Suppressor macrophage treated with lipopolysaccharide for 4 hours (primary cell): ENCODE measurements at regions not wholly inside any gene's neighbourhood (a gene's known extent, or its start where the extent isn't known, plus 50 kb on each side); places are given as distances from the start of the nearest gene placed in this dataset.
A peak's percentile ranks its signal among the peaks of the same experiment; 100 is the strongest.

Experiments
- DNase-seq: peaks from one replicate; pipeline ENCODE4 v3.0.0-alpha.2; 2020

- peak; percentile 79 for DNase-seq
Observed at GRCh38 chr6:108779536-108780275, 68.5 kb upstream of the ARMC2 start.

DNA sequence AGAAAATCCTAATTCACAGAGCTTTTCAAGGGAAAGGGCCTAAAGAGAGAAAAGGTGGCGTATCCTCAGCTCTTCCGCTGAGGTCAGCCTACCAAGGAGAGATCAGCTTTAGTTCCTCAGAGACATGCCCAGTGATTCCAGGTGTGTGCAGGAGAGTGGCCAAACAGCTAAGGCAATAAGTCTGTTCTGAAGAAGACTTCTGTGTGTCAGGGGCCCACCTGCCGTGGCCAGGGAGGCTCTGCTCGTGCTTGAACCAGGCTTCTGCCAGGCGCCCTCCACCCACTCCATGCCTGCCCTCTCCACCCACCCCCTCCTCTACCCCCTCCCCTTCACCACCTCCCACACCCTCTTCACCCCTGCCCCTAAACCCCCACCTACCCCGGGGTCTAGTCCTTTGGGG lies 67.4 kb upstream of the ARMC2 start:
- DNase-seq = no peak

- DNase-seq = no peak
Observed at GRCh38 chr6:108781419-108782100, 66.7 kb upstream of the ARMC2 start.

DNA sequence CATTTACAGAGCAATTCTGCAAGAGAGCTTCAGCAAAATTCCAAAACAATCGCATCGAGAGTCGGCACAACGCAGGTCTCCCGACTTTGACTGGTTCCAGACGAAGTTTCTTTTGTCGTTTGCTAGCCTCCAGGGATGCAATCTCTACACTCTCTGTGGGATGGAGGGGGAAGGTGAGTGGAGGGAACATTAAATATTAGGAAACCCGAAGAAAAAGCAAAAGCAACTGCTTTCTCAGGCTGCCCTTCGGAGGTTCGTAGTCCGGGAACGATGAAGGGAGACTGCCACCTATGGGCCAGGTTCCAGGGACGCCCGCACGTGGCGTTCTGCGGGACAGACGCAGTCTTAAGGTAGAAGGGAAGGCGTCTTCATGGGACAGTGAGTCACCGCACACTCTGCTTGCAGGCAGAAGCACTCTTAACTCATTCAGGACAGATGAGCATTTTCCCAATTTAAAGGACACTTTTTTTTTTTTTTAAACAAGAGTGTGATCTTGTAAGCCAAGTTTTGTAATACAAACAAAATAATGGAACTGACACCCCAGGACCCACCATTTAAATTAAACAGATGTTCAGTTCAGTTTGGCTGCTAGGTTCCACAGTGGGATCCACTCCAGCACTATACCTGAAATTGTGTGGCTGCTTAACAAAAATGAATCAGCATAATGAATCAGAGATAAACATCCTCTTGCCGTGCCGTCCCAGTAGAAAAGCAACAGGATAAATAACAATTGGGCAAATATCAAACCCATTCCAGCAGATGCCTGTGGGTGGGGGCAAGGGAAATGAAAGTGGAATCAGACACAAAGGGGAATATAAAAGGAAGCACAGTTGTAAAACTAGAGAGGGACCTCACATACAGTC lies 65.8 kb upstream of the ARMC2 start:
- peak; percentile 71 for DNase-seq

GRCh38 chr6:108785653-108786052 lies 62.6 kb upstream of the ARMC2 start:
- DNase-seq = no peak

DNA sequence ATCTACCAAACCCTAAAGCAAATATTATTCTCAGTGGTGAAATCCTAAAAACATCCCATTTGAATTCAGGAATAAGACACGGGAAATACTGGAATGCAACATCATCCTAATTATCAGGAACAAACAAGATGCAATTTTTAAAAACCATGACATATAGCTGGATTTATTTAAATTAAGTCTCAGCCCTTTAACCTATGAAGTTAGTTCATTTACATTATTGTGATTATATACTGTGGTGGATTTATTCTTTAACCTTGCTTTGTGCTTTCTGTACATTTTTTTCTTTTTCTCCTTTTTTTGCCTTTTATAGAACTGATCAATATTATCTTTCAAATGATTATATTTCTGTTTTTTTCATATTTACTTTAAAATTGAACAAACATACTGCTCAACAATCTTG lies 59.8 kb upstream of the ARMC2 start:
- no peak for DNase-seq

DNA sequence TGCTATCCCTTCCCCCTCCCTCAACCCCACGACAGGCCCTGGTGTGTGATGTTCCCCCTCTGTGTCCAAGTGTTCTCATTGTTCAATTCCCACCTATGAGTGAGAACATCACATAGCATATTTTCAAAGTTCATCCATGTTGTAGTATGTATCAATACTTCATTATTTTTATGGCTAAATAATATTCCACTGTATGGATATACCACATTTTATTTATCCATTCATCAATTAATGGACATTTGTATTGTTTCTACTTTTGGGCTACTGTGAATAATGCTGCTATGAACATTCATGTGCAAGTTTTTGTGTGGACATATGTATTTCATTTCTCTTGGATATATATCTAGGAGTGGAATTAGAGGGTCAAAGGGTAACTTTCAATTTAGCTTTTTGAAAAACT lies 58.7 kb upstream of the ARMC2 start:
- DNase-seq = no peak

DNA sequence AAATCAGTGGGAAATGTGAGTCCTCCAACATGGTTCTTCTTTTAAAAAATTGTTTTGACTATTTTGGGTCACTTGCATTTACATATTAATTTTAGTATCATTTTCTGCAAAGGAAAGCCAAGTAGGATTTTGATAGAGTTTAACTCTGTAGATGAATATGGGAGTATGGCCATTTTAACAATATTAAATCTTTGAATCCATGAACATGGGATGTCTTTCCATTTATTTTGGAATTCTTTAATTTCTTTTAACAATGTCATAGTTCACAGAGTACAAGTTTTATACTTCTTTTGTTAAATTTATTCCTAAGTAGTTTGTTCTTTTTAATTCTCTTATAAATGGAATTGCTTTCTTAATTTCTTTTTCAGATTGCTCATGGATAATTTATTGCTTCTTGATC lies 56.5 kb upstream of the ARMC2 start:
- DNase-seq = no peak

DNA sequence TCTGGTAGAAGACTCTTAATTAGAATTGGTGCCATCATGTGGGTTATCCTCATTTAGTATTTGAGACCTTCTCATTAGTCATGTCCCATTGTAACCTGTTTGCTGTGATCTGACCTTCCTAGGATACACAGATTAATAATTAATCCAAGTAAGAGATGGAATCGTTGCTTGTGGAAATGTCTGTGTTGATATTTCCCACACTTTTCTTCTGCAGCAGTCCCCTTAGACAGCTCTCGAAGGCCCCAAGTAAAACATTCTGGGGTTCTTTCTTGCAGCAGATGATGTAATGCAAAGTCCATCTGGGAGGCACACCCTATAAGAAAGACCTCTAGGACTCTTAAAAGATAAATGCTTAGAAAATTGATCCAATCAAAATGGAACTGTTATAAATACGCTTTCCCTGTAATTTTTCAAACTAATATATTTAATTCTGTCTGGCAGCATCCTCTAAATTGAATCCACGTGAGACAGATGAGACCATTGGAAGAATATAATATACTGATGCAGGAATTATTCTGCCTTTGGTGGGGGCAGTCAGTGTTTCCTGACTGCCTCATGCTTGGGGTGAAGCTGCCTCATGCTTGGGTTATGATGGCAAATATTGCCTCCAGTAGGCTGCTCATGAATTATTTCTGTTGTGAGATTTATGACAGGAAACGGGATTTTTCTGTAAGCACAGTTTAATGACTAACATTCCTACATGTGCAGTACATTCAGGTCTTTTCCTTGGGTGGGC lies 54.5 kb upstream of the ARMC2 start:
- no peak for DNase-seq

- DNase-seq = no peak
Observed at GRCh38 chr6:108795122-108795521, 53.1 kb upstream of the ARMC2 start.

GRCh38 chr6:108795814-108796213 lies 52.4 kb upstream of the ARMC2 start:
- no peak for DNase-seq

DNA sequence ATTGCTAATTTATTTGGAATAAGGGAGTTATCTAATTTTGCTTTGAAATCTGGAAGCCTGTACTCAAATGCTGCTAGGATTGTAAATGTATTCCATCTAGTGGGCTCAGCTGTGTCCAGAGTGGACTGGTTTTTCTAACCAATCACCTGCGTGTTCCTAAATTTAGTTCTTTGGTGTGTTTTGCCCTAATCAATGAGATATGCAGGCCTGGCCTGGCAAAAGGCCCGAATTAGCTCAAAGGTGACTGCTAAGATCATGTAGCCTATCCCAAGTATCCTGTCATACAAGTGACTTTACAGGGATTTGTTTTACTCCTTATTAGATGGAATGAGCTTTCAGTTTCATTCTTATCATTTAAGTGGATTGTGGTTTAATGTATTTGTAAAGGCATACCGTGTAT lies 51.3 kb upstream of the ARMC2 start:
- peak; percentile 28 for DNase-seq

DNA sequence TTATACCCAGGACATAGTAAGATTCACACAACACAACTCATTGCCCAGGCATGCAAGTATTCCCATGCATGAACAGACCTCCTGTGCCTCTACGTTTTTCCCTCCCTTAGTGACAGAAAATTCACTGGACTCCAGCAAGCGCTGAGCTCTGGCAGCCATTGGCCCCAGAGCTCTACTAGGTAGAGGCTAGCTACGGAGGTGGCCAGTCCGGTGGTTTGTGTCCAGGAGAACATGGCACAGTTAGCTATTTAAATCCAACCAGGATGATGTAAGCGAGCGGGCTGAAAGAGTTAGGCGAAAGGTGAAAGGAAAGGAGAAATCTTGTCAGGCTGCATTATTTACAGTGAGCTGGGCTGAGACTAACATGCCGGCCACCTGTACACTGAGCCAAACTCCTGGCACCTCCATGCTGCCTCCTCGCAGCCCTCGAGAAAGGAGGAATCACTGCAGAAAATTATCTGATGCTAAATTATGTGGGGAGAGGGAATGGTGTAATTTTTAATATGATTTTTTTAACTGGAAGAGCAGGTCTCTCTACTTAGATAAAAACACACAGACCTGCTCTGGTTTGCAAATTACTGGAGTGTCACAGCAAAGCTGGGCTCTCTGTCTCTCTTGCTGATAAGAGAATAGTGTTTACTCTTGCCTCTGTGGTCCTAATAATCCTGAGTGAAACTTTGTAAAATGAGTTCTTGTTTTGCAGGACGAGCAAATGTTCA lies 50.1 kb upstream of the ARMC2 start:
- no peak for DNase-seq
